GM19463 (cell line): ENCODE measurements at regions not wholly inside any gene's neighbourhood (a gene's known extent, or its start where the extent isn't known, plus 50 kb on each side); places are given as distances from the start of the nearest gene placed in this dataset.

ENCODE experiments used
- ATAC-seq: cut with Tn5 transposase; IDR thresholded peaks from one replicate; pipeline ENCODE4 v1.9.1; 2021; ENCODE audit warnings: mild to moderate bottlenecking, moderate library complexity; ENCODE audit not compliant: unreplicated experiment

GRCh38 chr2:104028061-104028460 is 825.9 kb upstream of the POU3F3 start:
- no peak for ATAC-seq

- no peak for ATAC-seq
Measured at GRCh38 chr2:104033399-104033798, 820.5 kb upstream of the POU3F3 start.

GRCh38 chr2:104040771-104041170 is 813.1 kb upstream of the POU3F3 start:
- ATAC-seq, result no peak

DNA sequence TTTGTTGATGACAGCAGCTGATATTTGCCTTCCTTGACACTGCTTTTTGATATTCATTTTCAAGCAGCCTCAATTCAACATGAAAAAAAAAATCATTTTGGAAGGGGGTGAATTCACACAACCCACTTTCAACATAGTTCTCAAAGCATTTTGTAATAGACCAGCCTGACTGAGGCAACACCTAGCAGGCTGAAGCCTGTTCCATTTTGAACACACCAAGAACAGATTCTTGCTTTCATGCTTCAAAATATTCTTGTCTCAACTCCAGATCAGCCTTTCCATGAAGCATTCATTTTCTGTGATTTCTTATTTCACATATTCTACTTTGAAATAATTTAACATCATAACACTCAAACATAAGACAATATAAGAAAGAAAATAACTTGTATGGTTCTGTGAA is 812.6 kb upstream of the POU3F3 start:
- ATAC-seq, result no peak

- ATAC-seq, result no peak
Measured at GRCh38 chr2:104043864-104044263, 810.1 kb upstream of the POU3F3 start.

DNA sequence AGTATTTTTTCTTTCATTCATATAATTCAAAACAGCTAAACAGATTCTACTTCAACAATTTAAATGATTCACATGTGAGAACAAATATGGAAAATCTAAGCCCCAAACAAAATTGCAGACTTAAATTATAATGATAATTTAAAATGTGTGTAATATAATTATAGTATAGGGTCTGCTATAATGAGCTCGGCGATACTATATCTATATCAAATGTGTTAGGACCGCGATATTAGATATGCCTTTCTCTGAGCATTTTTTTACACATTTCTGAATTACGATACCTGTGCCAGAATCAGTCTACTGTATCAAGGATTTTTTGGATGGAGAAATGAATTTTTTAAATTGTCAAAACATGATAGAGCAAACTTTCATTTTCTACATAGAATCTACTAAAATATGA is 808.8 kb upstream of the POU3F3 start:
- no peak for ATAC-seq

GRCh38 chr2:104046466-104046865 is 807.4 kb upstream of the POU3F3 start:
- ATAC-seq, result no peak

- no peak for ATAC-seq
Measured at GRCh38 chr2:104047516-104047915, 806.4 kb upstream of the POU3F3 start.

DNA sequence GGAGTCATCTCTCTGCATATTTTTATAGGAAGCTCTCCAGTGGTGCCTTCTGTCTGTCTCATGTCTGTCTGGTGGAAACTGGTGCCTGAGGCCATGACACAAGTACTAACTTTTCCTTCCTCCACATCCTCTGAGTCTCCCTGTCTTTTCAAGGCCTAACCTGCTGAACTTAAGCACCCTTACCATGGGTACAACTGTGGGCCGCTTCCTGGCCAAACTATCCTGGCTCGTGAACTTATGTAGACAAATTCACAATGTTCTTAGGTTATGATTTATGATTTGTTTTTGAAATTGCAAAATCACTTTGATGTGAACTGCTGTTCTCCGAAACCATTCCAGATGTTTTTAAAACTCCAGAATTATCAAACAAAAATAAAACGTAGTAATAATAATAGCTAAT is 804.5 kb upstream of the POU3F3 start:
- no peak for ATAC-seq

DNA sequence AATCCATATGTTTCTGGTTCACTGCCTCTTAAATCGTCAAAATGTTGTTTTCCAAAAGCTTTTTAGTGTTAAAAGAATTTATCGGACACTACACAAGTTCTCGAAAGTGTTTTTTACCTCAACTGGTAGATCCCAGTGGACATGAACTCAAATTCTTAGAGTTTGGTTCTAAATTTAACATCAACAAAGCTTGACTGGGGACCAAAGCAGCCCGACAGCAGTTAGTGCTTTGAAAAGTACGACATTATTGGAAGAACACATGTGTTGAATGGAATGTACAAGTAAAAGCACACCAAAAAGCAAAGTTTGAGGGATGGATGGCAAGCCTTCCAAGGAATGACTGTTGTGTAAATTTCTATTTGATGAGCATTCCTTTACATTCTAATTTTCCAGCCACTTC is 803.9 kb upstream of the POU3F3 start:
- no peak for ATAC-seq

DNA sequence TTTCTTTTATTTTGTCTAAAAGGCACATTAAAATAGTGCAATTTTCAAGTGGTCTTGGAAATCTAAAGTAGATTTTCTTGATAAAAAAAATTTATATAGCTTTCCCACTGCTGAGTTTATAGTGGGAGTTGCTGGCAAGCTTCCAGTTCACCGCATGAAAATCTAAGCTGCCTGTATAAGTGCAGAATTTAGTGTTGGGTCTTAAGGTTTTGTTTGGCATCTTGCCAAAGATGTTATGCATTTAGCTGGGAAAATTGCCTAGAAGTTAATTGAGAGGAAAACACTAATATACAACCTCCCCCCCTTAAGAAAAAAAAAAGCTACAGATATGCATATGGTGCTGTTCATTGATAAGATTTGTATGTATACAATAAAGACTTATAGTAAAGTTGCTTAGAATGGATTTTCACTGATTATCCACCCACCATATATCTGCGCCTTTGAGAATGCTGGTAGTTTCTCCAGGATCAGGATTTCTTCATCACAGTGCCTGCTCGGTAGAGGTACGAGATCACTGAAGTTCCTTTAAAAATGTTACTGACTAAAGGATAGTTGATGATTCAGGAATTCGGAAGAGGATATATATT is 803.2 kb upstream of the POU3F3 start:
- no peak for ATAC-seq

GRCh38 chr2:104051766-104052165 is 802.1 kb upstream of the POU3F3 start:
- no peak for ATAC-seq

- ATAC-seq, result no peak
Measured at GRCh38 chr2:104052356-104052755, 801.6 kb upstream of the POU3F3 start.

- ATAC-seq, result no peak
Measured at GRCh38 chr2:104056451-104056850, 797.5 kb upstream of the POU3F3 start.

DNA sequence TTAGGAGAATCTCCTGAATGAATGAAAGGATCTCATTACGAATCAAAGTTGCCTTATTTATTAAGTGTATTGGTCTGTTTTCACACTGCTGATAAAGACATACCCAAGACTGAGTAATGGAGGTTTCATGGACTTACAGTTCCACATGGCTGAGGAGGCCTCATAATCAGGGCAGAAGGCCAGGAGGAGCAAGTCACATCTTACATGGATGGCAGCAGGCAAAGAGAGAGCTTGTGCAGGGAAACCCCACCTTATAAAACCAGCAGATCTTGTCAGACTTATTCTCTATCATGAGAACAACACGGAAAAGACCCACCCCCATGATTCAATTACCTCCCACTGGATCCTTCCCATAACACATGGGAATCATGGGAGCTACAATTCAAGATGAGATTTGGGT is 785.2 kb upstream of the POU3F3 start:
- ATAC-seq, result no peak

DNA sequence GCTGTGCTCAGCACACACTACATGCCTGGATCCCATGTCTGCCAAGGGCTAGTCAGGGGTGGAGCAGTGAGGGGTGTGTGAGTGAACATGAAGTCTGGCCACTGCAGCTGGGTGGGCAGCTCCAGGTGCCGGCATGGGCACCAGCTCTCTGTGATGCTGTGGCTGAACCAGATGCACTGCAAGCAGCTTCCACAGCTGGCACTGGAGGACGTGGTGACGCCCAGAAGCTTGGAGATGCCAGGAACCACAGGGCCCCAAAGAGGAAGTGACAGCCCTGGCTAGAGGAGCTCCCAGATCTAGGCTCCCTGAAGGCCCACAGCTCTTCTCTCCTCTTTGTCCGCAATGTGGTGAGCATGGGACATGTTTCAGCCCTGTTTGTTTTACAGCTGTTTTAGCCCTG is 776.3 kb upstream of the POU3F3 start:
- no peak for ATAC-seq

GRCh38 chr2:104078431-104079157 is 775.3 kb upstream of the POU3F3 start:
- ATAC-seq, result no peak

DNA sequence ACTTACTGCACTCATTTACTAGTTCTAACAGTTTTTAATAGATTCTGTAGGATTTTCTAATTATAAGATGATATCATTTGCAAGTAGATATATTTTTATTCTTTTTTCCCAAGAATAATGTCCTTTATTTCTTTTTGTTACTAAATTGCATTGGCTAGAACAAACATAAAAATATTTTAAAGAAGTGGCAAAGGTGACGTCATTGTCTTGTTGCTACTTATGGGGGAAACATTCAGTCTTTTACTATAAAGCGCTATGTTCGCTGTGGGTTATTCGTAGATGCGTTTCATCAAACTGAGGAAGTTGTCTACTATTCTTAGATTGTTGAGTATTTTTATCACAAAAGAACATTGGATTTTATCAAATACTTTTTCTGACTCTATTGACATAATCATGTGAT is 765.2 kb upstream of the POU3F3 start:
- no peak for ATAC-seq

- no peak for ATAC-seq
Measured at GRCh38 chr2:104090407-104090806, 763.5 kb upstream of the POU3F3 start.

GRCh38 chr2:104091894-104092293 is 762.0 kb upstream of the POU3F3 start:
- no peak for ATAC-seq

GRCh38 chr2:104092886-104093285 is 761.0 kb upstream of the POU3F3 start:
- no peak for ATAC-seq

GRCh38 chr2:104102615-104103014 is 751.3 kb upstream of the POU3F3 start:
- no peak for ATAC-seq

DNA sequence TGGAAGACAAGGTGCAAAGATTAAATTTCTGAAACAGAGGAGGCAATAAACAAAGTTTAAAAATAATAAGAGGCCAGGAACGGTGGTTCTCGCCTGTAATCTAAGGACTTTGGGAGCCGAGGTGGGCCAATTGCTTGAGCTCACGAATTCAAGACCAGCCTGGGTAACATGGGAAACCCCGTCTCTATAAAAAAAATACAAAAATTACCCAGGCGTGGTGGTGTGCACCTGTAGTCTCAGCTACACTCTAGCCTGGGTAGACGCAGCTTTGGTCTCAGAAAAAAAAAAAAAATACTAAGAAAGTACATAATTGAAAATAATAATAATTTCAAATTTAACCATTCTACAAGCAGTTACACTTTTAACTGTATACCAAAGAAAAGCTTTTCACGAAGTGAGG is 744.6 kb upstream of the POU3F3 start:
- ATAC-seq, result no peak
